ENCODE measurements at regions not wholly inside any gene's neighbourhood (a gene's known extent, or its start where the extent isn't known, plus 50 kb on each side); places are given as distances from the start of the nearest gene placed in this dataset.

GRCh38 chr2:220147161-220148038 is 520.0 kb downstream of the SLC4A3 start:
- FAIRE-seq (no peak), ATAC-seq (no peak), DNase-seq (ENCODE audit: low spot score) (no peak)
- H3K27ac ChIP-seq (ENCODE audit: extremely low read length, insufficient read depth, low read length), result no peak overlapping the region
- no peaks in the 10 kb centered on the region for H3K36me3 ChIP-seq (replicated peaks in 1 of 2; ENCODE audit: control insufficient read depth in 1 of 2, insufficient read depth in 2 of 2, low read length in 2 of 2)
- intact Hi-C loops (cut with micrococcal nuclease; ENCODE audit: unreplicated experiment), result no loop called here
- CTCF ChIA-PET (ENCODE audit: low intra/inter-chr PET ratio, low total read pairs), result no interaction called here
- in situ Hi-C loops (cut with HindIII; ENCODE audit: extremely low pct_ligation_motif_present, low pct_unique_long_range_greater_than_20kb), result no loop called here
- no peaks in the 10 kb centered on the region for H3K4me1 ChIP-seq (ENCODE audit: insufficient read depth, low read length)
- H4K20me1 ChIP-seq (ENCODE audit: insufficient read depth, low read length), result no peaks in the 10 kb centered on the region
- H3K9me3 ChIP-seq (ENCODE audit: low read length), result no peaks in the 10 kb centered on the region
- no peak overlapping the region for H3K4me3 ChIP-seq (replicated peaks in 1 of 3; ENCODE audit: insufficient read depth in 1 of 3, low read depth in 2 of 3, low read length in 3 of 3)
- no TSS peak for BruUV-seq (replicated peaks)
- no peak overlapping the region for H3K9ac ChIP-seq (ENCODE audit: insufficient read depth, low read depth, low read length)
- WGBS (ENCODE audit: low lambda C conversion rate), result 9% methylated on average over 7 of the region's 7 CpGs
- POLR2A ChIA-PET, result no interaction called here
- no peak overlapping the region for H3K4me2 ChIP-seq (ENCODE audit: low read depth, low read length)
- no peaks in the 10 kb centered on the region; a peak in 1 of 5 replicates for H3K27me3 ChIP-seq (ENCODE audit: control insufficient read depth in 1 of 2, insufficient read depth in 2 of 2, low read length in 2 of 2)
- TF ChIP-seq CAMTA2 (CRISPR knock-in tag; IDR thresholded peaks at IDR 0.05; ENCODE audit: borderline replicate concordance), result no peak
- TF ChIP-seq, protein P1, sequence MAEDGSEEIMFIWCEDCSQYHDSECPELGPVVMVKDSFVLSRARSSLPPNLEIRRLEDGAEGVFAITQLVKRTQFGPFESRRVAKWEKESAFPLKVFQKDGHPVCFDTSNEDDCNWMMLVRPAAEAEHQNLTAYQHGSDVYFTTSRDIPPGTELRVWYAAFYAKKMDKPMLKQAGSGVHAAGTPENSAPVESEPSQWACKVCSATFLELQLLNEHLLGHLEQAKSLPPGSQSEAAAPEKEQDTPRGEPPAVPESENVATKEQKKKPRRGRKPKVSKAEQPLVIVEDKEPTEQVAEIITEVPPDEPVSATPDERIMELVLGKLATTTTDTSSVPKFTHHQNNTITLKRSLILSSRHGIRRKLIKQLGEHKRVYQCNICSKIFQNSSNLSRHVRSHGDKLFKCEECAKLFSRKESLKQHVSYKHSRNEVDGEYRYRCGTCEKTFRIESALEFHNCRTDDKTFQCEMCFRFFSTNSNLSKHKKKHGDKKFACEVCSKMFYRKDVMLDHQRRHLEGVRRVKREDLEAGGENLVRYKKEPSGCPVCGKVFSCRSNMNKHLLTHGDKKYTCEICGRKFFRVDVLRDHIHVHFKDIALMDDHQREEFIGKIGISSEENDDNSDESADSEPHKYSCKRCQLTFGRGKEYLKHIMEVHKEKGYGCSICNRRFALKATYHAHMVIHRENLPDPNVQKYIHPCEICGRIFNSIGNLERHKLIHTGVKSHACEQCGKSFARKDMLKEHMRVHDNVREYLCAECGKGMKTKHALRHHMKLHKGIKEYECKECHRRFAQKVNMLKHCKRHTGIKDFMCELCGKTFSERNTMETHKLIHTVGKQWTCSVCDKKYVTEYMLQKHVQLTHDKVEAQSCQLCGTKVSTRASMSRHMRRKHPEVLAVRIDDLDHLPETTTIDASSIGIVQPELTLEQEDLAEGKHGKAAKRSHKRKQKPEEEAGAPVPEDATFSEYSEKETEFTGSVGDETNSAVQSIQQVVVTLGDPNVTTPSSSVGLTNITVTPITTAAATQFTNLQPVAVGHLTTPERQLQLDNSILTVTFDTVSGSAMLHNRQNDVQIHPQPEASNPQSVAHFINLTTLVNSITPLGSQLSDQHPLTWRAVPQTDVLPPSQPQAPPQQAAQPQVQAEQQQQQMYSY (CRISPR knock-in tag; IDR thresholded peaks at IDR 0.05), result peak; percentile 81
- no peak for TF ChIP-seq JUN (CRISPR knock-in tag; IDR thresholded peaks at IDR 0.05)
- no peak for TF ChIP-seq ZNF10 (CRISPR knock-in tag; IDR thresholded peaks at IDR 0.05; ENCODE audit: borderline replicate concordance, low read depth)
- TF ChIP-seq ZFP1 (CRISPR knock-in tag; IDR thresholded peaks at IDR 0.05), result no peak
- no peak overlapping the region for H2AFZ ChIP-seq (ENCODE audit: low read length)
- no peaks in the 10 kb centered on the region for H3K79me2 ChIP-seq (ENCODE audit: insufficient read depth, low read length)
